Dendritic cell treated with granulocyte-macrophage colony-stimulating factor and Interleukin-4, amounts not matched to agents 40 ng/mL and 50 ng/mL, for 4 days (primary cell): ENCODE measurements at regions not wholly inside any gene's neighbourhood (a gene's known extent, or its start where the extent isn't known, plus 50 kb on each side); places are given as distances from the start of the nearest gene placed in this dataset.

Source experiments
- H3K27ac Mint-ChIP-seq: one replicate; pipeline ENCODE4 v1.8.0; 2022; ENCODE audit warnings: mild to moderate bottlenecking, mixed read lengths
- H3K27me3 Mint-ChIP-seq: one replicate; pipeline ENCODE4 v1.8.0; 2022; ENCODE audit warnings: mild to moderate bottlenecking, mixed read lengths
- H3K36me3 Mint-ChIP-seq: one replicate; pipeline ENCODE4 v1.8.0; 2022; ENCODE audit warnings: low read depth, mixed read lengths
- H3K4me1 Mint-ChIP-seq: one replicate; pipeline ENCODE4 v1.8.0; 2022; ENCODE audit warnings: low read depth, mixed read lengths
- H3K4me3 Mint-ChIP-seq: one replicate; pipeline ENCODE4 v1.8.0; 2022; ENCODE audit warnings: mild to moderate bottlenecking, moderate library complexity, mixed read lengths
- H3K9me3 Mint-ChIP-seq: one replicate; pipeline ENCODE4 v1.8.0; 2022; ENCODE audit warnings: mixed read lengths
- intact Hi-C: fragments of 100-400 bp; cut with micrococcal nuclease; formaldehyde crosslinking; loops from one replicate; pipeline ENCODE4 v1.15.0; 2022

DNA sequence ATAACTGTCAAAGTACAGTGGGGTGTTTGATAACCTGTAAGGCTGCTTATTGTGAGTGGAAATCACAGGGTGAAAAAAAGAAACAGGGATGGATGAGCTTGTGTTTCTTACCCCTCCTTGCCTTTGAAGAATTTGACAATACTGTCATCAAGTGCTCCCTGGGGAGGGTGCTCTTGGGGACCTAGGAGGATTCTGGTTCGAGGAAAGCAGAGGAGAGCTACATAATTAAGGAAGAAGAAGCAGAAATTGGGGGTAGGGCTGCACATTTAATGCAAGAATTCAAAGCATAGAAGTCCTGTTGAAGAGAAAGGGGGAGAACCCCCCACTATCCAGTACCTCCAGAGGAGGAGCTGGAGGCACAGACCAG, 208.1 kb upstream of the PHYHIPL start:
- Mint-ChIP-seq H3K9me3 (no peaks in the 10 kb centered on the region), H3K36me3 (no peaks in the 10 kb centered on the region), H3K4me3 (no peak overlapping the region), H3K4me1 (no peaks in the 10 kb centered on the region), H3K27ac (no peak overlapping the region), H3K27me3 (peaks cover 4% of the 10 kb centered on the region)
- intact Hi-C loops, result no loop called here

DNA sequence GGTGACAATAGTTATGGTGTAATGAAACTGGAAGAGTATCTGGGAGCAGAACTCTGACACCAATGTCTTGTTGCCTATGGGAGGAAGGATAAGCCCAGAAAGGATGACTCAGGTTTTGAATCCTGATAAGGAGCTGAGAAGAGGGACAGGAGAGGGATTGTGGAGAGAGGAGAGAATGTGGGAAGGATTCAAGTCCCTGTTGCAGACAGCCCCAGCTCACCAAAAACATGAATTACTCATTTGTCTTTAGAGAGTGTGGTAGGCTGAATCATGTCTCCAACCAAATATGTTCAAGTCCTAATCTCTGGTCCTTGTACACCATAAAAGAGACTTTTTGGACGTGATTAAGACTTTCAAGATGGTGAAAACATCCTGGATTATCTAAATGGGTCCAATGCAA, 206.9 kb upstream of the PHYHIPL start:
- Mint-ChIP-seq H3K36me3 (no peaks in the 10 kb centered on the region), H3K27me3 (peaks cover 4% of the 10 kb centered on the region), H3K9me3 (no peaks in the 10 kb centered on the region), H3K4me1 (no peaks in the 10 kb centered on the region), H3K4me3 (no peak overlapping the region), H3K27ac (no peak overlapping the region)
- intact Hi-C loops, result no loop called here

DNA sequence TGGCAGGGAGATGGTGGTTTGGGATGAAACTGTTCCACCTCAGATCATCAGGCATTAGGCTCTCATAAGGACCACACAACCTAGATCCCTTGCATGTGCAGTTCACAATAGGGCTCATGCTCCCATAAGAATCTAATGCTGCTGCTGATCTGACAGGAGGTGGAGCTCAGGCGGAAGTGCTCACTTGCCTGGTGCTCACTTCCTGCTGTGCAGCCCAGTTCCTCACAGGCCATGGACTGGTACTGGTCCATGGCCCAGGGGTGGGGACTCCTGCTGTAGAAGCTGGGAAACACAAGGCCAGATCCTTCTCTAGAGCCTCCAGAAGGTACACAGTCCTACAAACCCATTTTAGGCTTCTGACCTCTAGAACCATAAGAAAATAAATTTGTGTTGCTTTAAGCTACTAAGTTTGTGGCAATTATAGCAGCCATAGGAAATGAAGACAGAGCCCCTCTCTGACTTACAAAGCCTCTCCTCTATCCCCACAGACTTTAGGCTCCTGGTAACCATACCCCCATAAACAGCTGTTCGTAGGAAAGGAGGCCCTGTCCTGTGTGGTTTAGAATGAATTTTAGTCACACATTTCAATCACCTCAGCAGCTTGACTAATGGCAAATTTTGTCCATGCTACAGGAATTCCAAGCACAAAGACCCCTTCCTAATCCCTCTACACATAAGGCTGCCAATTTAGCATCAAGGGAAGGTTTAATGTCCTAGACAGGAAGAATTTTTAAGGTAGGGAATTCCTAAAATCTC, 206.1 kb upstream of the PHYHIPL start:
- Mint-ChIP-seq H3K27ac (no peak overlapping the region), H3K4me1 (no peaks in the 10 kb centered on the region), H3K27me3 (peaks cover 4% of the 10 kb centered on the region), H3K4me3 (no peak overlapping the region), H3K9me3 (no peaks in the 10 kb centered on the region), H3K36me3 (no peaks in the 10 kb centered on the region)
- intact Hi-C loops, result no loop called here

DNA sequence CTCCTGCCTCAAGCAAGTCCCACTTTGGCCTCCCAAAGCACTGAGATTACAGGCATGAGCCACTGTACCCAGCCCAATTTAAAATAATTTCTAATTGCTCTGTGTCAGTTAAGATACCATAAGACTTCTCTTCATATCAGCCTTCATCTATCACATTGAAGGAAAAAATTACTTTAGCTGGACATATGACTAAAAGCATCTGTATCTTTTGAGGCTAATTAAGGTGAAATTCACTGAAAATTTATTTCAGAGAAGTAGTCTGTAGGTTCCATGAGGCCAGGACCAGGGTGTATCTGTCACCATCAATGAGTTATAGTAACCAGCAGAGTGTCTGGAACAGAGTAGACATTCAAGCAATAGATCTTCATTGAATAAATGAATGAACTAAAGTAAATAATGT, 205.2 kb upstream of the PHYHIPL start:
- H3K36me3 Mint-ChIP-seq, result no peaks in the 10 kb centered on the region
- H3K27ac Mint-ChIP-seq, result no peak overlapping the region
- H3K9me3 Mint-ChIP-seq, result no peaks in the 10 kb centered on the region
- no peak overlapping the region for H3K4me3 Mint-ChIP-seq
- intact Hi-C loops, result no loop called here
- no peaks in the 10 kb centered on the region for H3K4me1 Mint-ChIP-seq
- peaks cover 4% of the 10 kb centered on the region for H3K27me3 Mint-ChIP-seq

DNA sequence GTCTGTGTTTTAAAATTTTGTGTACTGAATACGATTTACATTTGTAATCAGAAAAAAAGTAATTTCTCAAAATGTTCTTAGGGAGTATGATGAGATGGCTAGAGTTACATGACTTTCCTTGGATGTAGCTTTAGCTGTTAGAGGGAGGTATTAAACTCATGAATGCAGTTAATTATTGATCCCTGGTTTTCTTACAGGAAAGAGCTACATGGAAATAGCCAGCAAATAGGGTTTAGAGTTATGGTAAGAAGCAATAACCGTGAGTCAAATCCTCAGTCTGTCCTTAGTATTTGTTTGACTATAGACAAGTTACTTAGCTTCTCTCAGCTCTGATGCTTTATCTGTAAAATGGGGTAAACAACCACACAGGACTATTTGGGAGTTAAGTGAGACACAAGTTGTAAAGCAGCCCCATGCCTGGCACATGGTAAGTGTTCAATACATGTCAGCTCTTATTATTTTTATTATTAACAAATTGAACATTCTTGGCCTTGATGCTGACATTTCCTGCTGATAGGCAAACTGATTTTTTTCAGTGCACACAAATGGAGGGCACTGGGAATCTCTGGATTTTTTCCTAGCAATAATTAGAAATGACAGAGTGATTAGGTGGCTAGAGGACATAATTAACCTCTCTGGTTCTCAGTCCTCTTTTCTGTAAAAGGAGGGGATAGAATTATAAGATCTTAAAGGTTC, 204.5 kb upstream of the PHYHIPL start:
- Mint-ChIP-seq H3K4me3 (no peak overlapping the region), H3K4me1 (no peaks in the 10 kb centered on the region), H3K36me3 (no peaks in the 10 kb centered on the region), H3K9me3 (no peaks in the 10 kb centered on the region), H3K27ac (no peak overlapping the region), H3K27me3 (peaks cover 4% of the 10 kb centered on the region)
- intact Hi-C loops, result no loop called here

DNA sequence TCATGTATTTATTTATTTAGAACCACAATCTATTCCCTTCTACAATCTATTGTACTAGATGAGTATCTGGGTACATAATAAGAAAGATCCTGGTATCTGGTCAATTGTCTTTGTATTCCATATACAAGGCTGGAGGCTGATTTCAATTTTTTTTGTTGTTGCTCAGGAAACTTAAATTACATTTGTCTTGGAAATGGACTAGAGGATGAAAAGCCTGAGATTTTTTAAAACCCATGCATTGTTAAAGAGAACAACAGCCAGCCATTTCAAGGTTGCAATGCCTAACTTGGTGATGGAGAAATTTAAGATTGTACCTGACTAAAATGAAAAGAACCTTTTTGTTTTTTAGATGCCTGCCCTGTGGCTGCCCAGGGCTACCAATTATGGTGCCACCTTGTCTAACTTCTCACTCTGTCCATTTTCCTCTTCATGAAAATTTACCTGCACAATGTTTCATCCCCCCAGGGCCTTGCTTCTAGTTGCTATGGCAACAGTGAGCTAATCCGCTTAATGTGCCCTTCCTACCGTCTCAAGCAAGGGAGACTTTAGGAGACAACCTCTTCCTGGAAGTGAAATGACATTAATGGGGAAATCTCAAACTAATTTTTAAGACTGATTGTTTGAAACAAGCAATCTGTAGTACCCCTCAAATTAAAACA, 203.7 kb upstream of the PHYHIPL start:
- H3K36me3 Mint-ChIP-seq, result no peaks in the 10 kb centered on the region
- H3K4me3 Mint-ChIP-seq, result no peak overlapping the region
- no peaks in the 10 kb centered on the region for H3K9me3 Mint-ChIP-seq
- H3K27ac Mint-ChIP-seq, result no peak overlapping the region
- no peaks in the 10 kb centered on the region for H3K4me1 Mint-ChIP-seq
- intact Hi-C loops, result no loop called here
- H3K27me3 Mint-ChIP-seq, result peaks cover under 1% of the 10 kb centered on the region

DNA sequence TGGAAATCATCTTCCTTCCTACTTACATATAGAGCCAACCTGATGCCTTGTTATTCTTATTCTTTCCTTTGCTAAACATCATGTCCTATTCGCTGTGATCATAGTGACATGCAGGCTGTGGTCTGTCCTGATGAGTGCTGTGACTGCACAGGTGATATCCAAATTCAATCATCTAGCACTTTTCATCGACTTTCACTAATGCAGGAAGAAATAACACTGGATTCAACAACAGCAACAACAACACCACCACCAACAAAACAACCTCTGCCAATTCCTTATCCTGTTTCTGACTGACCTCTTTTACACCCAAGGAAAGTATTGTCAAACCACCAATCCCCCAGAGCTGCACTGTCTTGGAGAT, 203.2 kb upstream of the PHYHIPL start:
- intact Hi-C loops, result no loop called here
- no peak overlapping the region for H3K4me3 Mint-ChIP-seq
- no peaks in the 10 kb centered on the region for H3K9me3 Mint-ChIP-seq
- H3K36me3 Mint-ChIP-seq, result no peaks in the 10 kb centered on the region
- no peak overlapping the region for H3K27ac Mint-ChIP-seq
- no peaks in the 10 kb centered on the region for H3K27me3 Mint-ChIP-seq
- no peaks in the 10 kb centered on the region for H3K4me1 Mint-ChIP-seq

DNA sequence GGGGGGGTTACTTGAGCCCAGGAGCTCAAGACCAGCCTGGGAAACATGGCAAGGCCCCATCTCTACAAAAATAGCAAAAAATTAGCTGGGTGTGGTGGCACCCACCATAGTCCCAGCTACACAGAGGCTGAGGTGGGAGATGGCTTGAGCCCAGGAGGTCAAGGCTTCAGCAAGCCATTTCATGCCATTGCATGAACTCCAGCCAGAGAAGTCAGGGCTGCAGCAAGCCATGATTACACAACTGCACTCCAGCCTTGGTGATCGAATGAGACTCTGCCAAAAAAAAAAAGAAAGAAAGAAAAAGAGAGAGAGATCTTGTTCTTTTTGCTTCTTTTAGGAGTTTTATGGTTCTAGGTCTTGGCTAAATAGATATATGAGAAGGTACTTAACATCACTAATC, 200.2 kb upstream of the PHYHIPL start:
- H3K4me3 Mint-ChIP-seq, result no peak overlapping the region
- intact Hi-C loops, result no loop called here
- H3K27ac Mint-ChIP-seq, result no peak overlapping the region
- no peaks in the 10 kb centered on the region for H3K36me3 Mint-ChIP-seq
- H3K27me3 Mint-ChIP-seq, result no peaks in the 10 kb centered on the region
- no peaks in the 10 kb centered on the region for H3K4me1 Mint-ChIP-seq
- no peaks in the 10 kb centered on the region for H3K9me3 Mint-ChIP-seq

DNA sequence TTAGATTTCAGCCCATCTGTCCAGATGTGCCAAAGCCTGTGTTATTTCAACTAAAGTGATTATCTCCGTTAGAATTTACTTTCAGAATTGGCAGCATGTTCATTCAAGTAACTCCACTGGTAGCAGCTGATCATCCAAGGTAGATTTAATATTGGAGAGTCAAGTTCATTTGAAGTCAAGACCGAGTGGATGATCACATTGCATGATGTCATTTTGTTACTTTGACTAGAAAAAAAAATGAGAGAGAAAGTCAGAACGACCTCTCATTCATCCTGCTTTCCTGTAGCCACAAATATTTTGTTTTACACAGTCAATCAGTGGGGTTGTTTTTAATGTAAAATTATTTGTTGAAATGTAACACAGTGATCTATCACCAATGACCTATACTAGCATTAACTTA, 196.7 kb upstream of the PHYHIPL start:
- Mint-ChIP-seq H3K4me3 (no peak overlapping the region), H3K9me3 (no peaks in the 10 kb centered on the region), H3K27ac (no peak overlapping the region), H3K4me1 (no peaks in the 10 kb centered on the region), H3K27me3 (no peaks in the 10 kb centered on the region), H3K36me3 (no peaks in the 10 kb centered on the region)
- intact Hi-C loops, result no loop called here

DNA sequence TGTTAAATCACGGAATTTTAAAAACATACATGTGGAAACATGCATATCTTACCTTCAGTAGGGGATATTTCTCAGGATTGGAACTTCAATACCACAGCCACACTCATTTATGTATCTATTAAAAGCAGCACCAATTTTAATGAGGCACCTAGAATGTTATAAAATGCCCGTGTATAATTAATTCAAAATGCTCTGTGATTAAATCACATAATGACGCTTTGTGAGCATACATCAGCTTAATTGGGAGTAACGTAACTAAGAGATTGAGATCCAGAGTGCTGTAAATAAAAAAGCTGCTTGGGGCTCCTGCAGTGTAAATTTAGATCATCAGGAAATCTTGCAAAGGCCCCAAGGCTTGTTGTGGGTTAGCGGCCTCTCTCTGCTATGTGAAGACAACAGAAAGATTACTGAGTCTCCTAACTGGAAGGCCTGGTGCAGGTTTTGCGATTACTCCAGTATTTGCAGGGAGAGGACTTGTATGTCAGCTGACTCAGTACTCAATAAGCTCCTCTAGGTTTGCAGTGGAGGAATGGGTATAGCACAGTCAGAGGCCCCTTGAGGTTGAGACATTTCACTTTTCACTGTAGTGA, 195.5 kb upstream of the PHYHIPL start:
- Mint-ChIP-seq H3K9me3 (no peaks in the 10 kb centered on the region), H3K27me3 (no peaks in the 10 kb centered on the region), H3K4me3 (no peak overlapping the region), H3K4me1 (no peaks in the 10 kb centered on the region), H3K36me3 (no peaks in the 10 kb centered on the region), H3K27ac (no peak overlapping the region)
- intact Hi-C loops, result no loop called here

DNA sequence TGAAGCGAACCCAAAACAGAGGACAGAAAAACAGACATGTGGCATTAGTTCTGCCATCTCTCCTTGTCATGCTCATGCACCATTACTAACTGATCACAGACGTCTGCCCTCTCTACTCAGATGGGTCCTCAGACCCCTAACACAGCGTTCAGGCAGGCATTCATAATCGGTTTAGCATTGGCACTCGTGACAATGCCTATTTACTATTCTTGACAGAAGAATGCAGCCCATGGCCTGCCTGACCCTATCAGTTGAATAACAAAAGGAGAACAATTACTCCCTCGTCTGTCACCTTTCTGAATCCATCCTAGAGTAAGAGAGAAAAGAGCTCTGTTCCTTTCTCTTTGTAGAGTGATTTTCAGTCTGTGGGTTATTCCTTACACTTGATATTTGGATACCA, 194.6 kb upstream of the PHYHIPL start:
- H3K4me3 Mint-ChIP-seq, result no peak overlapping the region
- intact Hi-C loops, result no loop called here
- H3K36me3 Mint-ChIP-seq, result no peaks in the 10 kb centered on the region
- no peaks in the 10 kb centered on the region for H3K27me3 Mint-ChIP-seq
- H3K4me1 Mint-ChIP-seq, result no peaks in the 10 kb centered on the region
- H3K27ac Mint-ChIP-seq, result no peak overlapping the region
- no peaks in the 10 kb centered on the region for H3K9me3 Mint-ChIP-seq

DNA sequence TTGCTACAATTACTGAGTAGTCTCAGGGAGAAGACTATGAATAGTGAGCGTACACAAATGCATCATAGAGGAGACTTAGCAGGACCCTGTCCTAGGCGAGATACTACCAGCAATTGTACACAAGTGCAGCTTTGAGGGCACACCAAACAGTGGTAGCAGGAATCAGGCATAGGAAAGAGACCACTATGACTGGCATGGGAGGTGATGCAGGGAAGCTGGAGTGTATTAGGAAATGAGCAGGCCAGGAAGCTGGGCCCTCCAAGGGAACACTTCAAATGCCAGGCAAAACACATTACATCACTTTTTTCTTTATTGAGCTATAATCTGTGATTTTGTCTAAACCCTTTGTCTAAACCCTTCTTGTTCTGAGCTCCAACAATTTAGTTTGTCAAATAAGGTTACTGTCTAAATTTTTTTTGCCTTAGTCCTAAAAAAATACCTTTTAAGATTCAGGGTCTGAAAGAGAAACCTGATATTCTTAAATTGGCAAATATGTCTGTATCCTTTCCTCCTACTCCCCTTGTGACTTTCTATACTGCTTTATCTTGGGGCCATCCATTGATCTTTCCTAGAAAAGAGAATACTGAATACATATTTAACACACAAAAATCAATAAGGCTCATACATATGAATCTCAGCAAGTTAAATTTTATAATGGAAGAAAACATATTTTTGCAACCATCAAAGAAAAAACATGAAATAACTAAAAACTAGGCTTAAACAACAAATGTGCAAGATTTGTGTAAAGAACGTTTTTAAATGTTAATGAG, 193.8 kb upstream of the PHYHIPL start:
- no peaks in the 10 kb centered on the region for H3K4me1 Mint-ChIP-seq
- H3K9me3 Mint-ChIP-seq, result no peaks in the 10 kb centered on the region
- H3K27me3 Mint-ChIP-seq, result no peaks in the 10 kb centered on the region
- H3K36me3 Mint-ChIP-seq, result no peaks in the 10 kb centered on the region
- intact Hi-C loops, result no loop called here
- H3K27ac Mint-ChIP-seq, result no peak overlapping the region
- no peak overlapping the region for H3K4me3 Mint-ChIP-seq

DNA sequence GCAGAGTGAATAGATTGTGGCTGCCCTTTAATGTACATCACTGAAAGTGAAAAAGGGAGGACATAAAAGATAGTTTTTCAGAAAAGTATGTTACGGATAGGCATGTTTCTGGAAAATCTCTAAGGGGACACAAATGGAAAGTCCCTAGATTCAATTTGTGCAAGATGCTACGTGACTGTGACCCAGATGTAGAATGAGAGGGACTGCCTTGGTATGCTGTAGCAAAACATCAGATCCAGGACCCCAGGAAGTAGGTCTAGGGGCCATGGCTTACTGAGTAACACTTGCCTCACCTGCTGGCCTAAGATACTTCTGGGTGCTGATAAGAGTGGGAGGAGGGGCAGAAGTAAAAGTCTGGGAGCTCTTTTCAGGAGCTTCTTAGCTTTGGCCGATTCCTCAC, 191.2 kb upstream of the PHYHIPL start:
- Mint-ChIP-seq H3K27me3 (no peaks in the 10 kb centered on the region), H3K4me3 (no peak overlapping the region)

More for the DNA sequence above, 191.2 kb upstream of the PHYHIPL start:
- Mint-ChIP-seq H3K9me3 (peaks cover 11% of the 10 kb centered on the region), H3K27ac (no peak overlapping the region), H3K4me1 (no peaks in the 10 kb centered on the region), H3K36me3 (no peaks in the 10 kb centered on the region)
- intact Hi-C loops, result no loop called here
